Suprapubic skin (tissue), 4 donors: ENCODE measurements at regions not wholly inside any gene's neighbourhood (a gene's known extent, or its start where the extent isn't known, plus 50 kb on each side); places are given as distances from the start of the nearest gene placed in this dataset.

Source experiments
- DNase-seq, 2 donors: peaks; one replicate each; pipeline ENCODE4 v3.0.0-alpha.2; 2019; ENCODE audit warnings: low spot score in 2 of 2
- H3K27ac ChIP-seq: fragments of 200-600 bp; sonication (generic); one replicate; pipeline ENCODE4 v1.5.1; 2019
- H3K27me3 ChIP-seq: fragments of 200-600 bp; sonication (generic); one replicate; pipeline ENCODE4 v1.5.1; 2019
- H3K36me3 ChIP-seq: fragments of 200-600 bp; sonication (generic); one replicate; pipeline ENCODE4 v1.5.1; 2019
- H3K4me1 ChIP-seq: fragments of 200-600 bp; sonication (generic); one replicate; pipeline ENCODE4 v1.5.1; 2019
- H3K4me3 ChIP-seq: fragments of 200-600 bp; sonication (generic); one replicate; pipeline ENCODE4 v1.5.1; 2019; ENCODE audit warnings: mild to moderate bottlenecking
- H3K9me3 ChIP-seq: fragments of 200-600 bp; sonication (generic); one replicate; pipeline ENCODE4 v1.5.1; 2019
- EP300 ChIP-seq: sonication (generic); formaldehyde crosslinking; IDR thresholded peaks from one replicate; pipeline ENCODE4 v1.6.1; 2017; ENCODE audit warnings: antibody characterized with exemption
- POLR2A ChIP-seq, 2 donors: fragments of 450-650 bp; IDR thresholded peaks; one replicate each; pipeline ENCODE4 v1.6.1; 2017; ENCODE audit warnings: antibody characterized with exemption in 2 of 2, mild to moderate bottlenecking in 2 of 2, moderate library complexity in 2 of 2
- POLR2AphosphoS5 ChIP-seq, 3 donors: sonication (generic); formaldehyde crosslinking; IDR thresholded peaks; one replicate each; pipeline ENCODE4 v1.6.1; 2017; ENCODE audit warnings: antibody characterized with exemption in 3 of 3
- WGBS: methylation state at CpG from one replicate; pipeline ENCODE4 v1.1.5; 2018; 5-methylcytosine and 5-hydroxymethylcytosine counted together
- TF ChIP-seq, protein P1 (sequence below), 2 donors: fragments of 200-600 bp in 1 of 2; fragments of 450-650 bp in 1 of 2; sonication (generic) in 1 of 2; IDR thresholded peaks; one replicate each; pipeline ENCODE4 v1.5.1; 2016 to 2019; ENCODE audit warnings: antibody characterized with exemption in 2 of 2, mild to moderate bottlenecking in 1 of 2, moderate library complexity in 1 of 2

DNA sequence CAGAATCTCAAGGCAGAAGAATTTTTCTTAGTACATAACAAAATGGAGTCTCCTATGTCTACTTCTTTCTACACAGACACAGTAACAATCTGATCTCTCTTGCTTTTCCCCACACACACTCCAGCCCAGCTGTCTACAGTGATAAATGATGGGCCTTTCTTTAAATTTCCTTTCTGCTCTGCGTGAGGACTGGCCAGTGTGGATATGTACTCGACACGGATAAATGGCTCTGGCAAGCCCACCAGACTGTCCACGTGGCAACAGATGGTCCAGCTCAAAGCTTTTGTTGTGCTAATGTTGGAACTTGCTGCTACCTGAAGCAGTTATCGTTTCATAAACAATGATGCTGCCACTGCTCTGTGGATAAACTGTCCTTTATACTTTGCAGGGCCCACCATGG lies 410.7 kb downstream of the TMEM114 start:
- Histone ChIP-seq H3K4me1 (no peaks in the 10 kb centered on the region), H3K4me3 (no peak overlapping the region), H3K27me3 (no peaks in the 10 kb centered on the region), H3K27ac (no peak overlapping the region), H3K36me3 (no peaks in the 10 kb centered on the region), H3K9me3 (no peaks in the 10 kb centered on the region)
- 44% methylated on average over 5 of the region's 5 CpGs for WGBS
- DNase-seq = no peak
- TF ChIP-seq EP300 (no peak), POLR2A (IDR thresholded peaks at IDR 0.05) (no peak), POLR2AphosphoS5 (IDR thresholded peaks at IDR 0.05) (no peak)
- TF ChIP-seq, protein P1, sequence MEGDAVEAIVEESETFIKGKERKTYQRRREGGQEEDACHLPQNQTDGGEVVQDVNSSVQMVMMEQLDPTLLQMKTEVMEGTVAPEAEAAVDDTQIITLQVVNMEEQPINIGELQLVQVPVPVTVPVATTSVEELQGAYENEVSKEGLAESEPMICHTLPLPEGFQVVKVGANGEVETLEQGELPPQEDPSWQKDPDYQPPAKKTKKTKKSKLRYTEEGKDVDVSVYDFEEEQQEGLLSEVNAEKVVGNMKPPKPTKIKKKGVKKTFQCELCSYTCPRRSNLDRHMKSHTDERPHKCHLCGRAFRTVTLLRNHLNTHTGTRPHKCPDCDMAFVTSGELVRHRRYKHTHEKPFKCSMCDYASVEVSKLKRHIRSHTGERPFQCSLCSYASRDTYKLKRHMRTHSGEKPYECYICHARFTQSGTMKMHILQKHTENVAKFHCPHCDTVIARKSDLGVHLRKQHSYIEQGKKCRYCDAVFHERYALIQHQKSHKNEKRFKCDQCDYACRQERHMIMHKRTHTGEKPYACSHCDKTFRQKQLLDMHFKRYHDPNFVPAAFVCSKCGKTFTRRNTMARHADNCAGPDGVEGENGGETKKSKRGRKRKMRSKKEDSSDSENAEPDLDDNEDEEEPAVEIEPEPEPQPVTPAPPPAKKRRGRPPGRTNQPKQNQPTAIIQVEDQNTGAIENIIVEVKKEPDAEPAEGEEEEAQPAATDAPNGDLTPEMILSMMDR (IDR thresholded peaks at IDR 0.05) = no peak

DNA sequence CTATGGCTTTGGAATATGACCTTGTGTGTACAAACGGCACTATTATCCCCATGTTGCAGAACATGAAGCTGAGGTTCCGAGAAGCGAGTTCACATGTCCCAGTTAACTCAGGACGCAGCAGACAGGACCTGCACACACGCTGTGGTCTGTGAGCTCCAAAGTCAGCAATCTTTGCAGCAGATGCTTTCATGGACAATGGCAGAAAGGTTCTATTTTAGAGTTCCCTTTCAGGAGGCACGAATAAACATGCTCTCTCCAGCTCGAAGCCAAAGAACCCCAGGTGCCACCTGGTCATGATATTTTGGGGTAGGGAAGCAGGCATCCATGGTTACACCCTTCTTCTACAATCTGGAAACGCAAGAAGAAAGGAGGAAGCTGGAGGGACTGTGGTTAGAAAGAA lies 412.0 kb downstream of the TMEM114 start:
- H3K4me3 ChIP-seq = no peak overlapping the region
- H3K27ac ChIP-seq = no peak overlapping the region
- WGBS = 61% methylated on average over 8 of the region's 8 CpGs
- TF ChIP-seq, protein P1 (IDR thresholded peaks at IDR 0.05) = no peak
- no peak for TF ChIP-seq POLR2AphosphoS5 (IDR thresholded peaks at IDR 0.05)
- TF ChIP-seq EP300 = no peak
- TF ChIP-seq POLR2A (IDR thresholded peaks at IDR 0.05) = no peak
- no peaks in the 10 kb centered on the region for H3K4me1 ChIP-seq
- no peaks in the 10 kb centered on the region for H3K27me3 ChIP-seq
- H3K9me3 ChIP-seq = no peaks in the 10 kb centered on the region
- DNase-seq = no peak
- no peaks in the 10 kb centered on the region for H3K36me3 ChIP-seq

DNA sequence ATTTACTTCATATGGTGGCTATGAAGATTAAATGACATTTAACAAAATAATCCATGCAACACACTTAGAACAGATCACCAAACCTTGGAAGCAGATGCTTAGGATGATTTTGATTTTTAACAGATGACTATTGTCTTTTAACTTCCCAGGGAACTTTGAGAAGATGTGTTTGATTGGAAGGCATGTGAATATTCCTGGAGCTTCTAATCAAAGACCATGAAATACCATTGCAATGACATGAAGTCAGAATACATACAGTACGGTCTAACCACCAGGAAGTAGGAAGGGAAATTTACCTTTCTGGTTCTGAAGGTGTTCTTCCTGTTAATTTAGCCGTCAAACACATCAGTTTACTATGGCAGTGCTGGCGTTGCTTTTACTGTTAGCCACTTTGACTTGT lies 414.9 kb downstream of the TMEM114 start:
- no peak overlapping the region for H3K4me3 ChIP-seq
- no peaks in the 10 kb centered on the region for H3K9me3 ChIP-seq
- TF ChIP-seq POLR2A (IDR thresholded peaks at IDR 0.05) = no peak
- no peak for TF ChIP-seq EP300
- TF ChIP-seq POLR2AphosphoS5 (IDR thresholded peaks at IDR 0.05) = no peak
- TF ChIP-seq, protein P1 (IDR thresholded peaks at IDR 0.05) = no peak
- no peak overlapping the region for H3K27ac ChIP-seq
- H3K4me1 ChIP-seq = no peaks in the 10 kb centered on the region
- no peaks in the 10 kb centered on the region for H3K27me3 ChIP-seq
- 70% methylated on average over 3 of the region's 3 CpGs for WGBS
- DNase-seq = no peak
- no peaks in the 10 kb centered on the region for H3K36me3 ChIP-seq

DNA sequence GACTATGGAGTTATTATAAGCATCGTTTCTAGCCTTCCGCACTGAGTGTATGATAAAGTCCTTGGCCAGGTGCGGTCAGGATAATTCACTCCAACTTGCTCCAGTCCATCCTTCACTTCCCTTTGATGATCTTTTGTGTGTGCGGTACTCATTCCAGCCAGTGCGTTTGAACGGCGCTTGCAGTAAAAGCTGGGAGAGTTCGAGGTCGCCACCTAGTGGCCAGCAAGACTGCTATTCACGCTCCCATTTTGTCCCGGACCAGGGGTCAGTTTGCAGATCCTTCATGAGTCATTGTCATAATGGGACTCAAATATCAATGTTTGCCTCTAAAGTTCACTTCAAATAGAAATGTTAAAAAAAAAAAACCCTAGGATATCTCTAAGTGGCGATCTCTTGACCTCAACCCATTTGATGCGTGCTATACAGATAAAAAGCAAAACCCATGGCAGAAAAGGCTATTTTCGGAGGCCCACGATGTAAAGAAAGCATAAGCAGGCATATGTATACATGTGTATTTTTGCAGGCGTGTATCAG lies 417.1 kb downstream of the TMEM114 start:
- WGBS = 28% methylated on average over 16 of the region's 16 CpGs
- Histone ChIP-seq H3K36me3 (no peaks in the 10 kb centered on the region), H3K4me1 (no peaks in the 10 kb centered on the region), H3K27ac (no peak overlapping the region), H3K4me3 (no peak overlapping the region), H3K27me3 (no peaks in the 10 kb centered on the region), H3K9me3 (no peaks in the 10 kb centered on the region)
- peak in 1 of 2 donors; percentile 62 for DNase-seq
- no peak for TF ChIP-seq EP300
- TF ChIP-seq POLR2A (IDR thresholded peaks at IDR 0.05) = no peak
- TF ChIP-seq, protein P1 (IDR thresholded peaks at IDR 0.05) = peak; percentile 73 to 79

DNA sequence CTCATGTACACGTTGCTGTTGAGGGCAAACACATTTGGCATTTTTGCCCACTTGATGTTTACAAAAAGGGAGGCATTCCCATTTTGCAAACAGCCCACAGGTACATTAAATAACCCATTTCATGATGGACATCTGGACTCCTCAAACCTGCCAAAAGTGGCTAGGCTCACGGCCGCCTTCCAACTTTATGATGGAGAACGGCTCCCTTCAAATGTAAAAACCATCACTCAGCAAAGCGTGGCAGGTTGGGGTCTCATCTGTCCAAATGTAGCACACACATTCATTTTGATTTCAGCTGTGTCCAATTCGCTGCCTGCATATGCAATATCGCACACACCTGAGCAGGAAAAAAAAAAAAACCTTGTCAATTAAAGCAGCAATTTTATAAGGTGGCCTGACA lies 417.8 kb downstream of the TMEM114 start:
- 91% methylated on average over 7 of the region's 7 CpGs for WGBS
- H3K27me3 ChIP-seq = peaks cover 3% of the 10 kb centered on the region
- no peaks in the 10 kb centered on the region for H3K36me3 ChIP-seq
- no peaks in the 10 kb centered on the region for H3K4me1 ChIP-seq
- no peak overlapping the region for H3K4me3 ChIP-seq
- TF ChIP-seq, protein P1 (IDR thresholded peaks at IDR 0.05) = no peak
- TF ChIP-seq POLR2A (IDR thresholded peaks at IDR 0.05) (no peak), EP300 (no peak), POLR2AphosphoS5 (IDR thresholded peaks at IDR 0.05) (no peak)
- DNase-seq = no peak
- H3K27ac ChIP-seq = no peak overlapping the region
- no peaks in the 10 kb centered on the region for H3K9me3 ChIP-seq
